ENCODE measurements at regions not wholly inside any gene's neighbourhood (a gene's known extent, or its start where the extent isn't known, plus 50 kb on each side); places are given as distances from the start of the nearest gene placed in this dataset.

GRCh38 chr17:79233916-79234551 is 159.4 kb downstream of the ENGASE start:
- Histone ChIP-seq H3K36me3 (ENCODE audit: low read depth, low read length) (no peaks in the 10 kb centered on the region), H3K9ac (ENCODE audit: low read length) (no peak overlapping the region), H3K4me3 (ENCODE audit: low read length) (no peak overlapping the region), H3K27me3 (ENCODE audit: low read length) (peaks cover 82% of the 10 kb centered on the region), H4K20me1 (ENCODE audit: low read length) (no peaks in the 10 kb centered on the region), H3K4me1 (ENCODE audit: insufficient read depth, low read length) (no peaks in the 10 kb centered on the region), H2AFZ (ENCODE audit: low read length) (no peak overlapping the region), H3F3A (ENCODE audit: low read length, unreplicated experiment) (no peaks in the 10 kb centered on the region), H3K9me2 (replicated peaks; ENCODE audit: low read length) (no peaks in the 10 kb centered on the region), H3K79me2 (ENCODE audit: low read length) (no peaks in the 10 kb centered on the region), H3K9me3 (ENCODE audit: low read length) (no peaks in the 10 kb centered on the region), H3K27ac (ENCODE audit: low read length) (no peak overlapping the region), H3K4me2 (ENCODE audit: low read length) (no peak overlapping the region)
- no TSS peak for BruUV-seq (replicated peaks)
- DNase-seq = no peak
- no peak for ATAC-seq
- no peak for TF ChIP-seq CTCF (conservative IDR thresholded peaks at IDR 0.05; ENCODE audit: low read depth, low read length)
- no peak for TF ChIP-seq EZH2 (IDR thresholded peaks at IDR 0.05; ENCODE audit: low read length, unreplicated experiment)
- TF ChIP-seq EZH2phosphoT487 (IDR thresholded peaks at IDR 0.05; ENCODE audit: borderline replicate concordance, low read length) = no peak
- ChIA-PET CTCF (no interaction called here), POLR2A (ENCODE audit: unreplicated experiment) (no interaction called here)
- intact Hi-C loops (cut with micrococcal nuclease) = no loop called here

- ChIA-PET CTCF (no interaction called here), POLR2A (ENCODE audit: unreplicated experiment) (no interaction called here)
- Histone ChIP-seq H3K9me2 (replicated peaks; ENCODE audit: low read length) (no peaks in the 10 kb centered on the region), H2AFZ (ENCODE audit: low read length) (no peak overlapping the region), H3K27ac (ENCODE audit: low read length) (no peak overlapping the region), H3K4me3 (ENCODE audit: low read length) (no peak overlapping the region), H3K36me3 (ENCODE audit: low read depth, low read length) (no peaks in the 10 kb centered on the region), H4K20me1 (ENCODE audit: low read length) (no peaks in the 10 kb centered on the region), H3K27me3 (ENCODE audit: low read length) (peaks cover 81% of the 10 kb centered on the region), H3K4me1 (ENCODE audit: insufficient read depth, low read length) (no peaks in the 10 kb centered on the region), H3K9me3 (ENCODE audit: low read length) (no peaks in the 10 kb centered on the region), H3K4me2 (ENCODE audit: low read length) (no peak overlapping the region), H3F3A (ENCODE audit: low read length, unreplicated experiment) (no peaks in the 10 kb centered on the region), H3K9ac (ENCODE audit: low read length) (no peak overlapping the region), H3K79me2 (ENCODE audit: low read length) (no peaks in the 10 kb centered on the region)
- intact Hi-C loops (cut with micrococcal nuclease) = no loop called here
- no TSS peak for BruUV-seq (replicated peaks)
- ATAC-seq (no peak), DNase-seq (no peak)
- TF ChIP-seq EZH2 (IDR thresholded peaks at IDR 0.05; ENCODE audit: low read length, unreplicated experiment) = no peak
- no peak for TF ChIP-seq CTCF (conservative IDR thresholded peaks at IDR 0.05; ENCODE audit: low read depth, low read length)
- no peak for TF ChIP-seq EZH2phosphoT487 (IDR thresholded peaks at IDR 0.05; ENCODE audit: borderline replicate concordance, low read length)
Measured at GRCh38 chr17:79232957-79233356, 158.3 kb downstream of the ENGASE start.

DNA sequence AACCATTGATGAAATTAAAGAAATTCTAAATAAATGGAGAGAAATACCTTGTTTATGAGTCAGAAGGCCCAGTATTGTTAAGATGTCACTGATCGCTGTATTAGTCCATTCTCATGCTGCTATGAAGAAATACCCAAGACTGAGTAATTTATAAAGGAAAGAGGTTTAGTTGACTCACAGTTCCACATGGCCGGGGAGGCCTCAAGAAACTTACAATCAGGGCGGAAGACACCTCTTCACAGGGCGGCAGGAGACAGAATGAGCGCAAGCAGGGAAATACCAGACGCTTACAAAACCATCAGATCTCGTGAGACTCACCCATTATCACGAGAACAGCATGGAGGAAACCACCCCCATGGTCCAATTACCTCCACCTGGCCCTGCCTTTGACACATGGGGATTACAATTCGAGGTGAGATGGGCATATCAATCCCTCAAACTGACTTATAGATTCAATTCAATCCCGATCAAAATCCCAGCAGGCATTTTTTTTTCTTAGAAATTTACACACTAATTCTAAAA is 157.2 kb downstream of the ENGASE start:
- Histone ChIP-seq H3F3A (ENCODE audit: low read length, unreplicated experiment) (no peaks in the 10 kb centered on the region), H3K9me3 (ENCODE audit: low read length) (no peaks in the 10 kb centered on the region), H3K9ac (ENCODE audit: low read length) (no peak overlapping the region), H2AFZ (ENCODE audit: low read length) (no peak overlapping the region), H4K20me1 (ENCODE audit: low read length) (no peaks in the 10 kb centered on the region), H3K4me3 (ENCODE audit: low read length) (no peak overlapping the region), H3K4me2 (ENCODE audit: low read length) (no peak overlapping the region), H3K27me3 (ENCODE audit: low read length) (peaks cover 82% of the 10 kb centered on the region), H3K79me2 (ENCODE audit: low read length) (no peaks in the 10 kb centered on the region), H3K27ac (ENCODE audit: low read length) (no peak overlapping the region), H3K36me3 (ENCODE audit: low read depth, low read length) (no peaks in the 10 kb centered on the region), H3K9me2 (replicated peaks; ENCODE audit: low read length) (no peaks in the 10 kb centered on the region), H3K4me1 (ENCODE audit: insufficient read depth, low read length) (no peaks in the 10 kb centered on the region)
- ChIA-PET CTCF (no interaction called here), POLR2A (ENCODE audit: unreplicated experiment) (no interaction called here)
- BruUV-seq (replicated peaks) = no TSS peak
- ATAC-seq (no peak), DNase-seq (no peak)
- no peak for TF ChIP-seq EZH2phosphoT487 (IDR thresholded peaks at IDR 0.05; ENCODE audit: borderline replicate concordance, low read length)
- TF ChIP-seq CTCF (conservative IDR thresholded peaks at IDR 0.05; ENCODE audit: low read depth, low read length) = no peak
- TF ChIP-seq EZH2 (IDR thresholded peaks at IDR 0.05; ENCODE audit: low read length, unreplicated experiment) = no peak
- intact Hi-C loops (cut with micrococcal nuclease) = no loop called here
